AG04449 (cell line): ENCODE measurements at regions not wholly inside any gene's neighbourhood (a gene's known extent, or its start where the extent isn't known, plus 50 kb on each side); places are given as distances from the start of the nearest gene placed in this dataset.

Source experiments
- CTCF ChIA-PET: fragments of 350-600 bp; formaldehyde crosslinking; extraction: SDS; loops from one replicate; lab custom pipeline; 2021; ENCODE audit warnings: antibody characterized with exemption; lab: Yijun Ruan, JAX
- POLR2A ChIA-PET: fragments of 400-600, 350-600 bp; formaldehyde crosslinking; extraction: SDS; loops from one replicate; lab custom pipeline; 2020; ENCODE audit warnings: antibody characterized with exemption, inconsistent platforms; lab: Yijun Ruan, JAX
- DNase-seq: peaks from one replicate; pipeline ENCODE4 v3.0.0-alpha.2; 2010; ENCODE audit warnings: low read depth, low spot score
- H3K4me3 ChIP-seq: 2 replicates; pipeline ENCODE4 v1.5.1; 2011; ENCODE audit warnings: low read depth, mild to moderate bottlenecking, control low read depth, low read length
- TF ChIP-seq, protein P1 (sequence below): IDR thresholded peaks from one replicate; pipeline ENCODE4 v1.5.1; 2011; ENCODE audit warnings: mild to moderate bottlenecking, moderate library complexity, low read length, control low read depth, inconsistent platforms; ENCODE audit not compliant: insufficient read depth; ENCODE audit errors: missing control alignments

DNA sequence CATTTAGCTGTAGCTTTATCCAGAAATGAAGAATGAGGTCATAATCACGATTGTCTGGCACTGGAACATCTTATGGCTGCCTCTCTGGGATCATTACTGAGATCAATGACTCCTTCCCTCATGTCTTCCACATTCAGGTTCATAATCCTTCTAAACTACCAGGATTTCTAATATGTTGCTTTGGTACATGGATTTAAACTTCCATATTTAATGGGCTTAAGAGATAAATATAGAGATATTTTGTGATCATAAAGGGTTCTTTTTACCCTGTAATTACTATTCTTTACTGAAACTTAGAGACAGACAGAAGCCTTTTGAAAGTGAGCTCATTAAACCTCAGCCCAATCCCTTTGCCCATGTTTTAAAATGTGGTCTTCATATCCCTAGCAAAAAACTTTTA is 575.4 kb upstream of the ALCAM start:
- H3K4me3 ChIP-seq, result no peak overlapping the region
- ChIA-PET CTCF (interaction anchor here (1.1 kb wide), 1 partner anchor 164 kb away, joined by 3 read pairs; no protein-coding TSS in a partner anchor), POLR2A (no interaction called here)
- DNase-seq, result no peak
- TF ChIP-seq, protein P1, sequence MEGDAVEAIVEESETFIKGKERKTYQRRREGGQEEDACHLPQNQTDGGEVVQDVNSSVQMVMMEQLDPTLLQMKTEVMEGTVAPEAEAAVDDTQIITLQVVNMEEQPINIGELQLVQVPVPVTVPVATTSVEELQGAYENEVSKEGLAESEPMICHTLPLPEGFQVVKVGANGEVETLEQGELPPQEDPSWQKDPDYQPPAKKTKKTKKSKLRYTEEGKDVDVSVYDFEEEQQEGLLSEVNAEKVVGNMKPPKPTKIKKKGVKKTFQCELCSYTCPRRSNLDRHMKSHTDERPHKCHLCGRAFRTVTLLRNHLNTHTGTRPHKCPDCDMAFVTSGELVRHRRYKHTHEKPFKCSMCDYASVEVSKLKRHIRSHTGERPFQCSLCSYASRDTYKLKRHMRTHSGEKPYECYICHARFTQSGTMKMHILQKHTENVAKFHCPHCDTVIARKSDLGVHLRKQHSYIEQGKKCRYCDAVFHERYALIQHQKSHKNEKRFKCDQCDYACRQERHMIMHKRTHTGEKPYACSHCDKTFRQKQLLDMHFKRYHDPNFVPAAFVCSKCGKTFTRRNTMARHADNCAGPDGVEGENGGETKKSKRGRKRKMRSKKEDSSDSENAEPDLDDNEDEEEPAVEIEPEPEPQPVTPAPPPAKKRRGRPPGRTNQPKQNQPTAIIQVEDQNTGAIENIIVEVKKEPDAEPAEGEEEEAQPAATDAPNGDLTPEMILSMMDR, result no peak

DNA sequence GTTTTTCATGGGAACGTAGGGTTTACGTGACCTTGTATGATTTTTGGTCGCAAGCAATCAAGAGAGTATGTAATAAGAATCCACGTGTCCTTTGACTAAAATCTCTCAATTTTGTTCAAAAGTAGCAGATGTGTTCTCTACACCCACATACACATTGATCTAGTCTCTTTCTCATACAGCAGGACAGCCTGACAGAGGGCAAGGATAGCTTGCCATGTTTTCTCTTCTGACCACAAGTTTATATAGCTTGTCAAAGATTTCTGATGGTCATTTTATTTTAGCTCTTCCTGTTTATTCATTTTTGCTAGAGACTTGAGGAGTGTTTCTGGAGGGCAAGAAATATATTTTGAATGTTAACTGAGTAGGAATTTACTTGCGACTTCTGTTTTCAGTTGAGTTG is 570.2 kb upstream of the ALCAM start:
- no peak for DNase-seq
- POLR2A ChIA-PET, result no interaction called here

DNA sequence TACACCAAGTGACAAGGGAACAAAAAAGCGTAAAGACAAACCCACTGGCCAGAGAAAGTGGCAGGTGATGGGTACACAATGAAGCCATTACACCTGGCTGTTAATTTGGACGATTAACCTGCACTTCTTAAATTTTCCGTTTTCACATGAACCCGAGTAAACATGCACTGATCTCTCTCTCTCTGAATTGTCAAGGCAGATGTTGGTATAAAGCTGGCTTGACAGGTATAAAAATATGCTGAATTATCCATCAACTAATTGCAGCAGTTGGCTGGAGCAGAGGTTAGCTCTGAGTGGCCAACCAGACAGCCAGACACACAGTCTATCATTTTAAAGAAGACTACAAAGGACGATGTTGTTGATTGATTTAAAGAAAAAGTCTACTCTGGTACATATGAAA is 561.7 kb upstream of the ALCAM start:
- POLR2A ChIA-PET, result no interaction called here

More for the DNA sequence above, 570.2 kb upstream of the ALCAM start:
- no peak overlapping the region for H3K4me3 ChIP-seq
- TF ChIP-seq, protein P1, result no peak
- CTCF ChIA-PET, result no interaction called here

DNA sequence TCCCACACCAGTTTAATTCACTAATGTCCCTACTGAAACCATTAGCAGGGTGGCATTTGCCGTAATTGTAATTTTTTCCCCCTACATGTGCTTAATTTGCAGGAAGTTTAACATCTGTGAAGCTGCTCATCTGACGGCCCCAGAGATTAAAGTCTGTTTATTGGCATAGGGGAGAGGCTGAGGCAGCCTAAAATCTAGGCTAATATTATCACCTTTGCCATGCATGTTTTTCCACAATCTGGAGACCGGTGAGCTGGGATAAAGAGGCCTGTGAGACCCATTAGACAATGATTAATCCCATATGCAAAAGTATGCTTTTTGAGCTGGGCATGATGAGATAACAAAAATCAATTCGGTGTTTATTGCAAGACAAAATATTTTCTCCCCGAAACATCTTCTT is 561.2 kb upstream of the ALCAM start:
- no peak for DNase-seq
- TF ChIP-seq, protein P1, result no peak
- ChIA-PET POLR2A (no interaction called here), CTCF (no interaction called here)
- no peak overlapping the region for H3K4me3 ChIP-seq

More for the DNA sequence above, 561.7 kb upstream of the ALCAM start:
- CTCF ChIA-PET, result no interaction called here
- DNase-seq, result no peak
- H3K4me3 ChIP-seq, result no peak overlapping the region
- TF ChIP-seq, protein P1, result no peak

DNA sequence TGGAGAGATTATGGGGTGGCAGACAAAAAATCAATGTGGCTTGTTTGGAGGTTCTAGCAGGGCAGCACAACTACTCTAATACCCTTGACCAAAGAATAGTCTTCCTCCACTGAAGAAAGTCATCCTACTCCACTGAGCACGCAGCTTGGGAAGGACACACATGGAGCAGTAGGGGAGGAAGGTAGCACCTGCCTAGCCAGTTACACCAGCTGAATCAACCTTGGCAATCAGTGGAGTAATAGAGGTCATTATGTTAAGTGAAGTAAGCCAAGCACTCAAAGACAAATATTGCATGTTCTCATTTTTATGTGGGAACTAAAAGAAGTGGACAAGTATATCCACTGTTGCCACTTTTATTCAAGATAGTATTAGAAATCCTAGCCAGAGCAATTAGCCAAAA is 555.8 kb upstream of the ALCAM start:
- ChIA-PET CTCF (interaction anchor here (0.7 kb wide), 1 partner anchor 1487 kb away, joined by 3 read pairs; no protein-coding TSS in a partner anchor), POLR2A (no interaction called here)
- H3K4me3 ChIP-seq, result no peak overlapping the region
- DNase-seq, result no peak
- TF ChIP-seq, protein P1, result no peak

DNA sequence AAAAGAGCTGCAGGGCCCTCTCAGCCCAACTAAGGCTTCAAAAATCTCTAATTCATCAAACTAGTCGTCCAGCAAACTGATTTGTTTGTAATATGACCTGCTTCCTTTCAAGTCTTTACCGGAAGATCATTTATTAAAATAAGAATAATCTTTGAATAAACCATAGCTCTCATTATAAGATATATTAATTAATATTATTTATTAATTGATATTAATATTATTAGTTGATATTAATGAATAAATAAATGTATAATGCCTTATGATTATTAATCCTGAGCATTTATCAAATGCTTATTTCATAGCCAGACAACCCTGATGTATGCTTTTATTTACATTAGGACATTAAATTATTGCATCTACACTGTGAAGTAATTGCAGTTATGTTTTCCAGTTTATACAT is 550.7 kb upstream of the ALCAM start:
- ChIA-PET CTCF (no interaction called here), POLR2A (no interaction called here)
- H3K4me3 ChIP-seq, result no peak overlapping the region
- TF ChIP-seq, protein P1, result no peak
- DNase-seq, result no peak
